ENCODE measurements at regions not wholly inside any gene's neighbourhood (a gene's known extent, or its start where the extent isn't known, plus 50 kb on each side); places are given as distances from the start of the nearest gene placed in this dataset.

- TF ChIP-seq CTCF (IDR thresholded peaks at IDR 0.05): no peak
- no peak for TF ChIP-seq POLR2A (IDR thresholded peaks at IDR 0.05)
- Histone ChIP-seq H3K4me3 (no peak overlapping the region), H3K27me3 (no peaks in the 10 kb centered on the region), H3K27ac (no peak overlapping the region), H3K4me1 (no peaks in the 10 kb centered on the region), H3K9me3 (no peaks in the 10 kb centered on the region), H3K36me3 (no peaks in the 10 kb centered on the region)
- DNase-seq: no peak
- intact Hi-C loops (cut with DNase I; ENCODE audit: low total_unique reads): no loop called here
Observed at GRCh38 chr13:109846185-109846584, 59.8 kb upstream of the IRS2 start.

GRCh38 chr13:109844396-109844795 lies 58.0 kb upstream of the IRS2 start:
- intact Hi-C loops (cut with DNase I; ENCODE audit: low total_unique reads): no loop called here
- TF ChIP-seq POLR2A (IDR thresholded peaks at IDR 0.05): no peak
- no peak for TF ChIP-seq CTCF (IDR thresholded peaks at IDR 0.05)
- H3K4me3 ChIP-seq: no peak overlapping the region
- no peaks in the 10 kb centered on the region for H3K9me3 ChIP-seq
- no peaks in the 10 kb centered on the region for H3K36me3 ChIP-seq
- no peak for DNase-seq
- no peaks in the 10 kb centered on the region for H3K27me3 ChIP-seq
- no peaks in the 10 kb centered on the region for H3K4me1 ChIP-seq
- H3K27ac ChIP-seq: no peak overlapping the region

GRCh38 chr13:109843695-109844094 lies 57.3 kb upstream of the IRS2 start:
- H3K27me3 ChIP-seq: no peaks in the 10 kb centered on the region
- intact Hi-C loops (cut with DNase I; ENCODE audit: low total_unique reads): no loop called here
- no peaks in the 10 kb centered on the region for H3K9me3 ChIP-seq
- no peak for DNase-seq
- H3K36me3 ChIP-seq: no peaks in the 10 kb centered on the region
- no peak overlapping the region for H3K4me3 ChIP-seq
- no peak overlapping the region for H3K27ac ChIP-seq
- H3K4me1 ChIP-seq: no peaks in the 10 kb centered on the region
- TF ChIP-seq POLR2A (IDR thresholded peaks at IDR 0.05): no peak
- no peak for TF ChIP-seq CTCF (IDR thresholded peaks at IDR 0.05)

GRCh38 chr13:109842212-109842920 lies 56.0 kb upstream of the IRS2 start:
- no peaks in the 10 kb centered on the region for H3K27me3 ChIP-seq
- DNase-seq: no peak
- intact Hi-C loops (cut with DNase I; ENCODE audit: low total_unique reads): no loop called here
- TF ChIP-seq POLR2A (IDR thresholded peaks at IDR 0.05) (no peak), CTCF (IDR thresholded peaks at IDR 0.05) (no peak)
- H3K4me3 ChIP-seq: no peak overlapping the region
- H3K4me1 ChIP-seq: no peaks in the 10 kb centered on the region
- no peaks in the 10 kb centered on the region for H3K36me3 ChIP-seq
- H3K9me3 ChIP-seq: no peaks in the 10 kb centered on the region
- H3K27ac ChIP-seq: no peak overlapping the region

- no peak for DNase-seq
- intact Hi-C loops (cut with DNase I; ENCODE audit: low total_unique reads): no loop called here
- Histone ChIP-seq H3K4me1 (no peaks in the 10 kb centered on the region), H3K27me3 (no peaks in the 10 kb centered on the region), H3K36me3 (no peaks in the 10 kb centered on the region), H3K27ac (no peak overlapping the region), H3K4me3 (no peak overlapping the region), H3K9me3 (no peaks in the 10 kb centered on the region)
- TF ChIP-seq POLR2A (IDR thresholded peaks at IDR 0.05) (no peak), CTCF (IDR thresholded peaks at IDR 0.05) (no peak)
Observed at GRCh38 chr13:109840893-109841287, 54.5 kb upstream of the IRS2 start.

All from uterus (tissue), 3 donors.